OCI-LY1 (cell line): ENCODE measurements at regions not wholly inside any gene's neighbourhood (a gene's known extent, or its start where the extent isn't known, plus 50 kb on each side); places are given as distances from the start of the nearest gene placed in this dataset.

Experiments
- CTCF ChIP-seq: fragments of 200-600 bp; sonication (generic), shearing (Covaris generic); IDR thresholded peaks from 2 replicates; pipeline ENCODE4 v1.5.1; 2017; ENCODE audit warnings: mild to moderate bottlenecking, antibody characterized with exemption, low read length, moderate library complexity, mixed read lengths
- EZH2 ChIP-seq: fragments of 200-600 bp; sonication (generic), shearing (Covaris generic); IDR thresholded peaks from 2 replicates; pipeline ENCODE4 v1.8.0; 2017; ENCODE audit warnings: borderline replicate concordance, mixed run types, mild to moderate bottlenecking, antibody characterized with exemption, low read length, moderate library complexity, mixed read lengths

DNA sequence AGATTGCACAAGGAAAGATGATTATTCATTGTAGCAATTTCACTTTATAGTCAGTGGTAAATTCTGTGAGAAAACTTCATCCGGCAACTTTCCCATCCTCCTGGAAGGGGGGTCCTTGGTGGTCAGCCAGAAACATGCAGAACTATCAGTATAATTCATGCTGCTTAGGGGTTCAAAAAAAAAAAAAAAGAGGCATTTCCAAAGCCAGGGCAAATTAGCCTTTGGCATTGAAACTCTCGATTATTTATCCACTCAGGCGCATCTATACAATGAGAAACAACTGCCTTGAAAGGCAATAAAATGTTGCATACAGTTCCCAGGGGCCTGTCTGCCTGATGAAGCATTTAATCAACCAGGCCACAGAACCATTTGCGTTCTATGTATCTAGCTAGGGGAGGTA is 263.3 kb downstream of the TMEM167A start:
- TF ChIP-seq CTCF (no peak), EZH2 (no peak)
